HG03520 (cell line): ENCODE measurements at regions not wholly inside any gene's neighbourhood (a gene's known extent, or its start where the extent isn't known, plus 50 kb on each side); places are given as distances from the start of the nearest gene placed in this dataset.

Experiments used
- ATAC-seq: cut with Tn5 transposase; IDR thresholded peaks from one replicate; pipeline ENCODE4 v1.9.1; 2021; ENCODE audit warnings: mild to moderate bottlenecking, moderate library complexity; ENCODE audit not compliant: unreplicated experiment

DNA sequence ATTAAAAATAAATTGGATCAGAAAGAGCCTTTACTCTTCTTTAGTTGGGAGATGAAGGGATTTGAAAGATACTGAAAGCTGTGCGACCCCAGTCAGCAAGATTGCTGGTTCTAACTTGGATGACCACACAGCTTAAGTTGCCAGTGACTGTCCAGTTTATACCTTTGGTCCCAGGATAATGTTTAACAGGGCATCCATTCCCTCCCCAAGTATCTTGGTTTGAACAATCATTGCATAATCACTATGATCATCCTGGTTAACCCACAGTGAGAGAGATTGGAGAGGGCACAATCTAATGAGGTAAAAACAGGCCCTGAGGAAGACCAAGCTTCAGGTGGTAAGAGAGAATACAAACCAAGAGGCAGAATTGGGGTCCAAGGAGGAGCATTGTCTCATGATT is 798.3 kb downstream of the MAFB start:
- no peak for ATAC-seq

DNA sequence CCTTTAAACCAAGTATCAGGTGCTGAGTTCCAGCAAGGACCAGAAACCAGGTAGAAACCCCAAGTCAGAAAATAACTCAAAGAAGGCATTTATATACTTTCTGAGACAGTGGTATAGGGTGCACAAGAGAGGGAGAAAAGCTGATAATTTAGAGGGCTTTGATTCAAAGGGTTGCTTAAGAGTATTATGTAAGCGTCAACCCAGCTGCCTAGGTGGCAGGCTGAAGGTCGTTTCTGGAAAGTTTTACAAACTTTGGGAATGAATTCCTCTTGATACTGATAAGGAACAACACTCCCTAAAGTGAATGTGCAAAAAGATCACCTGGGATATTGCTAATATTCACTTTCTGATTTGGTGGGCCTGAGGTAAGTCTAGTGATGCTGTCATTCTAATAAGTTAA is 800.7 kb downstream of the MAFB start:
- ATAC-seq: no peak

DNA sequence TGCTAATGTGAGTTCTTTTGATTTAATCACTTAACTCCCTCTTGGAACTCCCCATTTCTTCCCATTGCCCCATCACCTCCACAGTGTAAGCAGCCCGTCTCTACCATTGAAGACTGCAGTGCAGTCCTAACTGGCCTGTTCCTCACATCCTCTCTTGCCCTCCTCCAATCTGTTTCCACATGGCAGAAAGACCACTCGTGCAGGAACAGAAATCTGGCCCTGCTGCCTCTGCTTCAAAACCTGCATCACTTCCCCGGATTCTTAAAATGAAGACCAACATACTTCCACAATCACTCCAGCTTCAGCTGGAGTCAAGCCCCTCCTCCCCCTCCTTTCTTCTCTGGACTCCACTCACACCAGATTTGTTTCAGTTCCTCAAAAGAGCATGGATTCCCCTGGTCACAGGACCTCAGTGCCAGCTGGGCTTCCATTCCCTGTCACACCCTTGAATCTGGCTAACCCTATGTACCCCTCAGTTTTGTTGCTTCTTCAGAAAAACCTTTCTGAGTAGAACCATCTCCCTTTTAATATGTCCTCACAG is 802.3 kb downstream of the MAFB start:
- no peak for ATAC-seq

DNA sequence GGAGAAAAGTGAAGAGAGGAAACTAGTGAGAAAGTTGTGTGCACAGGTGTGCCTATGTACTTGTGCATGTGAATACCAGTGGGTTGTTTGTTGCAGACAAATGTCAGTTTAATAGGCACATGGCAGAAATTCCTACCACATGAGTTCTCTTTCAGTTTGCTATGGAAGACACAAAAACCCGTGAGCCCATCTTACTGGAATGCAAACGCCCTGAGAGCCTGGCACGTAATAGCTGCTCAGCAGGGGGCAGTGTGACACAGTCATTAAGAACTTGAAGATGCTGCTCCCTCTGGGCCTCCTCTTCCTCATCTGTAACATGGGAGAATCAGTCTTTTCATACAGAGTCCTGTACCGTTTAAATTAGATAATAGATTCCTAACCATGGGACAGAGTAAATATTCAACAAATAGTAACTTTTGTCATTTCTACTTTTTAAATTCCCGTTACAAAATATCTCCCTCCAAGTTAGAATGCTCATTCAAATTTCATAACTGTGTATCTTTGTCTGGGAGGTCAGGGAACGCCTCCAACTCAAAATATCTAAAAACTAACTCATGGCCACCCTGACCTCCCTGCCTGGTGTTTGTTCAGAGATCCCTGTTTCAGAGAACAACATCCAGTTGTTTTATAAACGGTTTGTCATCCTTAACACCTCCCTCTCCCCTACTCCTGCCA is 802.9 kb downstream of the MAFB start:
- no peak for ATAC-seq

DNA sequence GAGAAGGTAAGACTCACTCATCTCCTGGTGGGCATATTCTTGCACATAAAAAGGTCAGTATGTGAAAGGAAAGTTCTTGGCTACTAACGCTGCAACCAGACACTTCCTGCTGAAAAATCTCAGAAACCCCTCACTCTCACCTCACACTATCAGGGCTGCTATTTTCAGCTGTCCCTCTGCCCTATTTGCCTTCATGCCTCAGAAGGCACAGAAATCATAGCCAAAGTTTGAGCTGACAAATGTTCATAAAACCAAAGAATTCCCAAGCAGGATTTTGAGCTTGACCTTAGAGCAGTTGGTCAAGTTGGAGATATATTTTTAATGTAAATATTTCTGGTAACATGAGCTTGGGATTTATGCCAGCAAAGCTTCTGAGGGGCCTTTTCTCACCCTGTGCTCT is 806.2 kb downstream of the MAFB start:
- no peak for ATAC-seq

DNA sequence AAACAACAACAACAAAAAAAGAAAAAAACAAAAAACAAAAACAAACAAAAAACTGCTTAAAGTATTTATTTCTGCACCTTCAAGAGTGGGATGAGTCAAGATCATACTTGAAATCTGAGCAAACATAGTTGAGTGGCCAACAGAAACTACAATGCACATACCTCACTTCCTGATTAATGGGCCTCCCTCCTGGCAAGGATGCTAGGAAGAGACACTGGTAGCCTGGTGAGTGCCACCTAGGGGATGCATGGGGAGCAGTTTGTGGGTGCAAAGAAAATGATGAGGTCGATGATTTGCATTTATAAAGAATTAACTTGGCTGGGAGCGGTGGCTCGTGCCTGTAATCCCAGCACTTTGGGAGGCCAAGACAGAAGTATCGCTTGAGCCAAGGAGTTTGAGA is 808.1 kb downstream of the MAFB start:
- ATAC-seq: no peak

DNA sequence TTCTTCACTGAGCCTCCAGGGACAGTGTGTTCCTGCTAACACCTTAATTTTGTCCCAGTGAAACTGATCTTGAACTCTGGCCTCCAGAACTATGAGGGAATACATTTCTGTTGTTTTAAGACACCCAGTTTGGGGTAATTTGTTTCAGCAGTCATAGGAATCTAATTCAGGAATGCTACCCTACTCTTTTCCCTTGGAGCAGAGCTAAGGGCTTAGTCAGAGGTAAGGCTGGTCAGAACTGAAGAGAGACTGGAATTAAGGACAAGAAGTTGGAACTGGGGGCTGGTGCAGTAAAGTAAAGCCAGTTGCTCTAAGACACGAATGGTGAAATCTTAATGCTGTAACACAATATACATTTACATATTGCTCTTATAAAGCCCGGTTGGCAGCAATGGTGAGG is 809.7 kb downstream of the MAFB start:
- no peak for ATAC-seq

DNA sequence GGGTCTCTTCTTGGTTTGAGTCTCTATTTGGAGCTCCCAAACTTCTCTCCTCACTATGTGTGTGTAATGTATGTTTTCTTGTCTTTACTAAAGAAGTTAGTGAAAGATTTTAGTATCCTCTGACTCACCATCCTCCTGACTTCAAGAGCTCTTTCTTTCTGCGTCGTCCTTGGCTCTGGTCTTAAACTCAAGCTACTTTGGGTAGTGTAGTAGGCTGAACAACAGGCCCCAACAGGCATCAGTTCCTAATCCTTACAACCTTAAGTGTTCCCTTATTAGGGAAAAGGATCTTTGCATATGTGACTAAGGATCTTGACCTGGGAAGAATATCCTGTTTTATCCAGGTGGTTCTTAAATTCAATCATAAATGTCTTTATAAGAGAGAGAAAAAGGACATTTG is 810.2 kb downstream of the MAFB start:
- ATAC-seq: no peak

DNA sequence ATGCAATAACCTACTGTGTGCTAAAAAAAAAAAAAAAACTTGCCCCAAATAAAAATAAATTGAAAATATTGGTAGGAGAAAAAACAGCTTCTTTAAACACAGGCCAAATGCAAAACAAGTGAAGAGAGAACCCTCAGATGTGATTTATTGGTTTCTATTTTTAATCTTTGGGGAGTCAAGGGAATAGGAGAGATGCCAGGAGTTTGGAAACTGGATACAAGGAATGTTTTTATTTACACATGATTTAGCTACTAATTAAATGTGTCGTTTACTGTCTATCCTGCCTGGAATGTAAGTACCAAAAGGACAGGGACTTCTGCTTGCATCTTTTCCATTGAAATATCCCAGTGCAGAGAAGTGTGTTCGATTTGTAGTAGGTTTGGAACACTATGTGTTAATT is 810.7 kb downstream of the MAFB start:
- ATAC-seq: no peak

DNA sequence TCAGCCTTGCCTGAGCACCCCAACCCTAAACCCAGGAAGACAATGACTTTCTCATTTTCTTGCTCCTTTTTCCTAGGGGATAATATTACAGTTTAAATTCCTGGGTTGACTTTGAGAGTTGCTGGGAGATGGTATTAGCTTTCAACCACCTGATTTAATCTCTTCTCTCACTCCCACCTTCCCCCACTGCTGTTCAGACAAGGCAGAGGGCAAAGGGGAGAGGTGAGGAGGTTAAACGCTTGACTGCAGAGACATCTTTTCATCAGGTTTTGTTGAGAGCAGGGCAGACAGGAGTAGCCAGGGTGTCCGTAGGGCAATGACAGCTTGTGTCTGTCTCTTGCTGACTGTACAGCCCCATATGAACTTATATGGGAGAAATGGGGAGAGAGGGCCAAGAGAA is 811.2 kb downstream of the MAFB start:
- no peak for ATAC-seq

DNA sequence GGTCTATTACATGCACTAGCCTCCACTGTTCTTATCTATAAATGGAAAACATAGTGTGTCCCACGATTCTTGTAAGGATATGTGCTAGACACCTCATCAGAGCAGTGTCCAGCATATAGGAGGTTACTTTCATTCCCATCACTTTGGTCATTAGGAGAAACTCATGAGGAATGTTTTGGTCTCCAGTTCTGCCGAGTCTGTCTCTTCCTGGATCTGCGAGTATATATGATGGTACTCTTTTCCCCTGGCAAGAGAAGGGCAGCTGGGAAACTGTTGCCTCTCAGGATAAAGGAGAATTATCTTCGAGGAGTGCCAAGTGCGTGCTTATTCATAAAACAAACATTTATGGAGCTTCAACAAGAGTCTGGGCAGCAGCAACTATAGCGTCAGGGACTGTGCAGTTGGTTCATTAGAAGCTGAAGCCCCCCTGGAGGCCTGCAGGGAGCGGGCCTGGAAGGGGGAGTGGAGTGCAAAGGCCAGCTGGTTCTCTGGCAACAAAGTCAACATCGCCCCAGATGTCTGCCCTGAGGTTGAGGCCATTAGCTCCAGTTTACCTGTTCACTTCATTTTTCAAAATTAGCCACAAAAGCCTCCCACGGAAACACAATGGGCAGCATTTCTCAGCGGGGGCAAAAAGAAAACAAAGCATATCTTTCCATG is 811.9 kb downstream of the MAFB start:
- no peak for ATAC-seq

DNA sequence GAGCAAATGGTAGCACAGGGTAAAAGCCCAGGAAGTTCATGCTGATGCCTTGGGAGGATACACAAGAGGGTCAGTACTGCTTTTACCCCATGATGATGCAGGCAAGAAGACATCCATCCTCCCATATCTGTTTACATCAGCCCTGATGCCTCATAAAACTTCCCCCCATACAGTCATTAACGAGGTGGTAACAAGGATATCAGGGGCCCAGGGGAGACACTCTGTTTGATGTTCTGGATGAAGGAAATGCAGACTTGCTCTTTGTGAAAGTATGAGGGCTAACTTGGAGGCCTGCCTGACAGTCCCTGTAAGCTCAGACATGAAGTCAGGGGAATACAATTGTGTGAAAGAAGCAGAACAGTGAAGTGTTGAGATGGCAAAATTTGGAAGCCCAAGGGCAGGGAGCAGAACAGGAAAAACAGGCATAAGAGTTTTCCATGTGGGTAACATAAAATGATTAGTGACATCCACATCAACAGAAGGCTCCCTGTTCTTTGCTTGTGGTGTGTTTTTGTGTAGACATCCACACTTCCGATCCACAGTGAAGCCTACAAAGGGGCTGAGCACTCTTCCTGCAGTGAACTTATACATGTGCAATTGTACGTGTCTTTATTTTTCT is 813.4 kb downstream of the MAFB start:
- no peak for ATAC-seq

DNA sequence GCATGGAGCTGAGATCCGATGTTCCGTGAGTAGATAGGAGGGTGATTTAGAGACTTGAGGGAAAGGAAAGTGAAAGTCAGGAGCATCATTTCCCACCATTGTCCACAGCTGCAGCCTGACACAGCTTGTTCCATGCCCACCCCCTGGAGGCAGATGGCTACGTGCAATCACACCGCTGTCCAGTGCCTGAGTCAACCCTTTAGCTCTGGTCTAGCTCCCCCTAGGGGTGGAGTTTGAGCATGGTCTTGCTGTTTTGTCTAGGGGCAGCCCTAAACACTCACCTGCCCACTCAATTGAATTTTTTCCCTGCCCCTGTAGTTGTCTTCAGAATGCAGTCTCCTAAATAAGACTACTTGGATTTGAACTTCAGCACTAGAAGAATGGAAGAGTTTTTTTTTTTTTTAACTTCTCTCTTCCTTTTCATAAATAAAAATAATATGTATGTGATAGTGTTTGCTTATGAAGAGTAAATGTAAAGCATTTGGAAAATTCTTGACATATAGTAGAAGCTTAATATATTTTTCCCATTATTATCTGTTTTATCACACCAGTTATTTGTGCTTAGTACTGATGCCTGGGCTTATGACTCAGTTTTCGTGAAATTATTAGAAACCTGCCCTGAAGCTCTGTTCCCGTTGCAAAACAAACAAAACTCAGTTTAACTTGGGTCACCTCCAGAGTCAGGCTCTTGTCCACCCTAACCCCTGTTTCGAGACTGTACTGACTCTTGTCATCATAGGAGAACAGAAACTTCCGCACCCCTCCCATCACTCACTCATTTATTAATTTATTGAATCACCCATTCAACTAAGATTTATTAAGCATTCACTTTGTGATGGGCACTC is 814.8 kb downstream of the MAFB start:
- peak; percentile 89 for ATAC-seq

DNA sequence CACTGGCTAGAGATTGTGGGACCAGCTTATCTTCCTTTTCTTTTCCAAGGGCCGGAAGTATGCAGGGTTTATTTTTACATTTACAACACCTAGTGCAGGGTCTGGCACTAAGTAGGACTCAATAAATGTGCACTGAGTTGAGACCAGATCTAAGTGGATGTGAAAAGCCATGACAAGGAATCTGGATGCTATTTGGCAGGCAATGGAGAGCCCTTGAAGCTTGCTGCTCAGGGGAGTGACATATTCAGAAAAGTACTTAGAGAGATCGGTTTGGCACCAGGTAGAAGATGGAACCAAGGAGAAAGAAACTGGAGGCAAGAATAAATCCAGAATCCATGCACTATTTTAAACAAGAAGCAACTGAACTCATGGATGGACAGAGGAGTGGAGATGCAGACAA is 815.8 kb downstream of the MAFB start:
- no peak for ATAC-seq

DNA sequence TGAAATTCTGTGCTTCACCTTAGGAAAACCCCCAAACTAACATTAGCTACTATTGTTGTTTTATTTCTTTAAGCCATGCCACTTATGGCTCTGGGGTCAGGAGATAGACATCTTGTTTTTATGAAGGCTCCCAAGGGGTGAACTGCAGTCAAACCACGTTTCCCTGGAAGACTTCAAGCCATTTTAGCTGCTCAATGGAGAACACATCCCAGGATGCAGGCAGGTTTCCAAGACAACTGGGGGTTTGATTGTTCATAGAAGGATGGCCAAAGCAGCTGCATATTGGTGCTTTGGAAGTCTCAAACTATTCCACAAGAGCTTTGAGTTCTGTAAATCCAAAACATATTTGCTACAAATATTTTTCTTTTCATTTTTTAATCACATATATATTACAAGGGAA is 818.0 kb downstream of the MAFB start:
- no peak for ATAC-seq

DNA sequence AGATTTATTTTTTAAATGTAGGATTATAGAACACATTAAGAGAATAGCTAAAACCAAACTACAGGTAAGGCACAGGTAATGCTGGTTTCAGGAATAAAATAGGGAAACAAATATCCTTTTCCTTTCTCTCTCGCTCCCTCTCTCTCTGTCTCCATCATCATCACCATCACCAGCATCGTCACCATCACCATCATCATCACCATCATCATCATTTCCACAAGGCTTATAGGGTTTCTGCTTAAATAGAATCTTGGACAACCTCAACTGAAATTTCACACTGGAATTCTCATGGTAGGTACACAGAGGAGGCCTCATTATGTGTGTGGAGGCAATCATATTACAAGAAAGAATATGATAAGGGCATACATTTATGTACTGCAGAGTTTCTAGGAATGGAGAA is 823.6 kb downstream of the MAFB start:
- no peak for ATAC-seq

DNA sequence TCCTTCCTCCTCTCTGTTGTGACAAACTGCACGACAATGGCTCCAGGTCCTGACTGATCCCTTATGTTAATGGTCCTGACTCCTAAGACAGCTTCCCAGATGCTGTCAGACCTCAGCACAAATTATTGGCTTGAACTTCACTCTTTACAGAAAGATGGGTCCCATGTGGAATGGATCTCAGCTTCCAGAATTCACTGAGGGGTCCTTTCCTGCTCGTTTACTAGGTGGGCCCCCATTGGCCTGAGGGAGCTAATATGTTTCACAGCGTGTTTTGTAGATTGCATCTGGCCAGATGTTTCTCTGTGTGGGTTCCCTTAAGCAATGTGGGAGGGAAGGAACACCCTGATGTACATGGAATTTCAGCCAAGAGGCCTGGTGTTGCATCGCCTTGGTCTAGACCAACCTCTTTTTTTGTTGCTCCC is 826.6 kb downstream of the MAFB start:
- no peak for ATAC-seq

DNA sequence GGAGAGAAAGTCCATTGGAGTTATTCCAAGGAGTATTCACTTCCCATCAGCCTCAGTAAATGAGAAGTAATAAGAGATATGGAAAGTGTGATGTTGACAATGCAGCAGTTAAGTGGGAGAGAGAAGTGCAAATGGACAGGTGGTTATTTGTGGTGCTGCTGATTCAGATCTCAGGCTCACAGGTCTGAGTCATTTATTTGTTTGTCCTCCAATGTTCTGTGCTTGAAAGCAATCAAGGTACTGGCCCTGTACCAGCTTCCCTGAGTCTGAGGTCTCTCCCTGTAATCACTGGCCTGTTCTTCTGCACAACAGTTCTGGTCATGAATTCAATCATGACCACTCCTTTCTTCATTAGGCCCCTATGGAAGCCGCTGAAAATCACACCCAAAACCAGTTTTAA is 827.7 kb downstream of the MAFB start:
- no peak for ATAC-seq

DNA sequence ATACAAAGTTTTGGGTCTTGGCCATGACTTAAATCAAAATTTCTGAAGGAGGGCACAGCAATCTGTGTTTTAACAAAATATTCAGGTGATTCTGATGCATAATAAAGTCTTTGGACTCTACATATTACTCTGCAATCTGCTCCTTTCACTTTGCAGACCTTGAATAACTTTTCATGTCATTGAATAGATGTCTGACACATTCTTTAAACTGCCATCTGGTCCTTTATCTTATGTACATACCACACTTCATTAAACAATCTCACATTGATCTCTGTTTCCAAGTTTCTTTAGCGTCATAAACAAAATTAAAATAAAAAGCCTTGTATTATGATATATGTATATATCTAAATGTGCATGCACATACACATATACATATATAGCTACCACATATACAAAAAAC is 831.2 kb downstream of the MAFB start:
- ATAC-seq: no peak

DNA sequence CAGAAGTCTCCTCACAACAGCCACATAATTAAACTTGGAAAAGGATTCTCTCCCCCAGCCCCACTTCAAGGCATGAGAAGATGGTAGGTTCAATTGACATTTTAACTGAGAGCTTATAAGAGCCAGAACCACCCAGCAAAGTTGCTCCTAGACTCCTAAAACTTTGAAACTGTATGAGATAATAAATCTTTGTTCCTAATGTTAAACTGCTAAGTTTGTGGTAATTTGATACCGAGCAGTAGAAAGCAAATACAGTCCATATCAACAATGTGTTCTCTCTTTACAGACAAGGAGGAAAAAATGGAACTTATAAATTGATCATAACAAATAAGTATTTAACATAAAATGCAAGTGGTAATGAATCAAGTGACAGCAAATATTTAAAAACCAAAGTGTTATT is 831.8 kb downstream of the MAFB start:
- ATAC-seq: no peak

DNA sequence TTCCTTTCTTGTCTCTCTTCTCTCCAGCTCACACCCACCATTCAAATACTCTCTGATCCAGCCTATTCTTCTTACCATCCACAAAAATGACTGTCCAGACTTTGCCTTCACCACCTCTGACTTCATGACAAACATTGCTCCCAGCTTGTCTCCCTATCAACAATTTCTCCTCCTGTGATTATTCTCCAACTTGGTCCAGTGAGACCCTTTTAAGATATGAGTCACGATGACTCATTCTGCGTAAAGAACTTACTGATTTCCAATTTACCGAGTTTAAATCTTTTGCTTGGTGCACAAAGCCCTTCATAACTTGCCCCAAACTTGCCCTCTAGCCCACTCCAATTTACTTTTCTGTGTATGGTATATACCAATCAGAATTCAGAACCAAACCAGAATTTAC is 833.2 kb downstream of the MAFB start:
- no peak for ATAC-seq
